ENCODE measurements at regions not wholly inside any gene's neighbourhood (a gene's known extent, or its start where the extent isn't known, plus 50 kb on each side); places are given as distances from the start of the nearest gene placed in this dataset.
"Not testable (repeated sequence)": the region's sequence is repeated elsewhere in the genome, so short reads cannot be mapped to it uniquely, and the experiment has no call there.

GRCh38 chr7:142460402-142461117 lies 202.7 kb upstream of the PRSS58 start:
- DNase-seq: no peak

- DNase-seq: peak; percentile 18
Measured at GRCh38 chr7:142459551-142459963, 201.7 kb upstream of the PRSS58 start.

- DNase-seq: no peak
Measured at GRCh38 chr7:142457146-142457703, 199.4 kb upstream of the PRSS58 start.

GRCh38 chr7:142455392-142455791 lies 197.5 kb upstream of the PRSS58 start:
- DNase-seq: no peak

- no peak for DNase-seq
Measured at GRCh38 chr7:142454862-142455261, 197.0 kb upstream of the PRSS58 start.

- no peak for DNase-seq
Measured at GRCh38 chr7:142452791-142453190, 194.9 kb upstream of the PRSS58 start.

- DNase-seq: no peak
Measured at GRCh38 chr7:142451817-142452216, 194.0 kb upstream of the PRSS58 start.

GRCh38 chr7:142451296-142451695 lies 193.4 kb upstream of the PRSS58 start:
- DNase-seq: no peak

GRCh38 chr7:142450695-142451094 lies 192.8 kb upstream of the PRSS58 start:
- DNase-seq: no peak

GRCh38 chr7:142450206-142450605 lies 192.3 kb upstream of the PRSS58 start:
- no peak for DNase-seq

- DNase-seq: not testable (repeated sequence)
Measured at GRCh38 chr7:142448857-142449256, 191.0 kb upstream of the PRSS58 start.

- DNase-seq: no peak
Measured at GRCh38 chr7:142447762-142448161, 189.9 kb upstream of the PRSS58 start.

- DNase-seq: peak; percentile 47
Measured at GRCh38 chr7:142445019-142445686, 187.3 kb upstream of the PRSS58 start.

GRCh38 chr7:142443216-142444010 lies 185.6 kb upstream of the PRSS58 start:
- no peak for DNase-seq

- DNase-seq: no peak
Measured at GRCh38 chr7:142442396-142442795, 184.5 kb upstream of the PRSS58 start.

- DNase-seq: no peak
Measured at GRCh38 chr7:142440906-142441411, 183.1 kb upstream of the PRSS58 start.

- no peak for DNase-seq
Measured at GRCh38 chr7:142440219-142440905, 182.5 kb upstream of the PRSS58 start.

- no peak for DNase-seq
Measured at GRCh38 chr7:142439739-142440138, 181.9 kb upstream of the PRSS58 start.

- no peak for DNase-seq
Measured at GRCh38 chr7:142438923-142439515, 181.2 kb upstream of the PRSS58 start.

GRCh38 chr7:142438235-142438922 lies 180.5 kb upstream of the PRSS58 start:
- DNase-seq: no peak

- DNase-seq: no peak
Measured at GRCh38 chr7:142437741-142438140, 179.9 kb upstream of the PRSS58 start.

- DNase-seq: no peak
Measured at GRCh38 chr7:142436601-142437000, 178.7 kb upstream of the PRSS58 start.

Measured in stimulated activated CD4-positive, alpha-beta T cell treated with anti-CD3 and anti-CD28 coated beads, Interleukin-1b, Interleukin-23, amount 100 ng/mL, for 48 hours (primary cell).